ENCODE measurements at regions not wholly inside any gene's neighbourhood (a gene's known extent, or its start where the extent isn't known, plus 50 kb on each side); places are given as distances from the start of the nearest gene placed in this dataset.

- no peak overlapping the region for H3K4me2 ChIP-seq (ENCODE audit: insufficient read depth, low read length)
- H2AFZ ChIP-seq (ENCODE audit: low read depth, low read length): no peak overlapping the region
- TF ChIP-seq CTCF (IDR thresholded peaks at IDR 0.05; ENCODE audit: borderline replicate concordance, extremely low read depth, low read length, poor library complexity, severe bottlenecking): no peak
- no peak for TF ChIP-seq EZH2 (IDR thresholded peaks at IDR 0.05; ENCODE audit: borderline replicate concordance, low read depth, low read length, severe bottlenecking)
- H3K4me3 ChIP-seq (ENCODE audit: low read depth in 1 of 2, low read length in 2 of 2): no peak overlapping the region
- no peak overlapping the region for H3K9ac ChIP-seq (ENCODE audit: low read depth, low read length)
- no peaks in the 10 kb centered on the region for H3K27me3 ChIP-seq (ENCODE audit: insufficient read depth, low read length, poor library complexity)
- no peaks in the 10 kb centered on the region for H3K36me3 ChIP-seq (ENCODE audit: insufficient read depth, low read length)
- no peak overlapping the region for H3K27ac ChIP-seq (ENCODE audit: low read length)
- DNase-seq (no peak), ATAC-seq (ENCODE audit: insufficient read depth, low read depth) (no peak)
- no peaks in the 10 kb centered on the region for H3K4me1 ChIP-seq (ENCODE audit: insufficient read depth, low read length)
- peaks cover 4% of the 10 kb centered on the region for H3K9me3 ChIP-seq (ENCODE audit: insufficient read depth, low read length, severe bottlenecking)
- H4K20me1 ChIP-seq (ENCODE audit: insufficient read depth, low read length): no peaks in the 10 kb centered on the region
- no peaks in the 10 kb centered on the region for H3K79me2 ChIP-seq (ENCODE audit: insufficient read depth, low read length)
Observed at GRCh38 chr1:188669728-188670382, 1807.8 kb downstream of the BRINP3 start.

- Histone ChIP-seq H3K36me3 (ENCODE audit: insufficient read depth, low read length) (no peaks in the 10 kb centered on the region), H3K4me3 (ENCODE audit: low read depth in 1 of 2, low read length in 2 of 2) (no peak overlapping the region), H3K79me2 (ENCODE audit: insufficient read depth, low read length) (no peaks in the 10 kb centered on the region), H3K9me3 (ENCODE audit: insufficient read depth, low read length, severe bottlenecking) (peaks cover 4% of the 10 kb centered on the region), H3K9ac (ENCODE audit: low read depth, low read length) (no peak overlapping the region), H3K27me3 (ENCODE audit: insufficient read depth, low read length, poor library complexity) (no peaks in the 10 kb centered on the region), H3K4me1 (ENCODE audit: insufficient read depth, low read length) (no peaks in the 10 kb centered on the region), H2AFZ (ENCODE audit: low read depth, low read length) (no peak overlapping the region), H3K4me2 (ENCODE audit: insufficient read depth, low read length) (no peak overlapping the region), H3K27ac (ENCODE audit: low read length) (no peak overlapping the region), H4K20me1 (ENCODE audit: insufficient read depth, low read length) (no peaks in the 10 kb centered on the region)
- TF ChIP-seq CTCF (IDR thresholded peaks at IDR 0.05; ENCODE audit: borderline replicate concordance, extremely low read depth, low read length, poor library complexity, severe bottlenecking) (no peak), EZH2 (IDR thresholded peaks at IDR 0.05; ENCODE audit: borderline replicate concordance, low read depth, low read length, severe bottlenecking) (no peak)
- ATAC-seq (ENCODE audit: insufficient read depth, low read depth): no peak
- DNase-seq: no peak
Observed at GRCh38 chr1:188670837-188671236, 1806.8 kb downstream of the BRINP3 start.

- Histone ChIP-seq H2AFZ (ENCODE audit: low read depth, low read length) (no peak overlapping the region), H3K9me3 (ENCODE audit: insufficient read depth, low read length, severe bottlenecking) (no peaks in the 10 kb centered on the region), H3K4me2 (ENCODE audit: insufficient read depth, low read length) (no peak overlapping the region), H3K27me3 (ENCODE audit: insufficient read depth, low read length, poor library complexity) (no peaks in the 10 kb centered on the region), H3K4me1 (ENCODE audit: insufficient read depth, low read length) (no peaks in the 10 kb centered on the region), H3K27ac (ENCODE audit: low read length) (no peak overlapping the region), H3K36me3 (ENCODE audit: insufficient read depth, low read length) (no peaks in the 10 kb centered on the region), H3K79me2 (ENCODE audit: insufficient read depth, low read length) (no peaks in the 10 kb centered on the region), H3K9ac (ENCODE audit: low read depth, low read length) (no peak overlapping the region), H4K20me1 (ENCODE audit: insufficient read depth, low read length) (no peaks in the 10 kb centered on the region), H3K4me3 (ENCODE audit: low read depth in 1 of 2, low read length in 2 of 2) (no peak overlapping the region)
- DNase-seq: no peak
- ATAC-seq (ENCODE audit: insufficient read depth, low read depth): no peak
- TF ChIP-seq EZH2 (IDR thresholded peaks at IDR 0.05; ENCODE audit: borderline replicate concordance, low read depth, low read length, severe bottlenecking) (no peak), CTCF (IDR thresholded peaks at IDR 0.05; ENCODE audit: borderline replicate concordance, extremely low read depth, low read length, poor library complexity, severe bottlenecking) (no peak)
Observed at GRCh38 chr1:188672153-188672552, 1805.5 kb downstream of the BRINP3 start.
